HG03135 (cell line): ENCODE measurements at regions not wholly inside any gene's neighbourhood (a gene's known extent, or its start where the extent isn't known, plus 50 kb on each side); places are given as distances from the start of the nearest gene placed in this dataset.

Experiments used
- ATAC-seq: cut with Tn5 transposase; IDR thresholded peaks from one replicate; pipeline ENCODE4 v1.9.1; 2021; ENCODE audit warnings: mild to moderate bottlenecking, moderate library complexity; ENCODE audit not compliant: unreplicated experiment

DNA sequence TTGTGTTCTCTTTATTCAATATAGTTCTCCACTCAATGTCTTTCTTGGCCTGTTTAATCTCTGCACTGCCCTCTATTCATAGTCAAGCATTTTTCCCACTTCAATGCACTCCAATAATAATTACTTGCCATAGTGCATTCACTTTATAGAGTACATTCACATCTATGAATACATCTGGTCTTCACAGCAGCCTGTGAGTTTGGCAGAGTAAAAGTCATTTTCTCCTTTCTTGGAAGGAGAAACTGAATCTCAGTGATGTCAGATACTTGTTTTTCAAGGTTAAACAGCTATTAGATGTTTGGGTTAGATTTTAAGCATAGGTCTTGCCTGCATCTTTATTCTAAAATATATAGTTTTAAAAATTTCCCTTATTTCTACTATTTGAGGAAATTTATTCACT lies 373.2 kb downstream of the TRIB2 start:
- ATAC-seq: no peak

- ATAC-seq: no peak
These were observed 374.7 kb downstream of the TRIB2 start for GRCh38 chr2:13091455-13091854.

DNA sequence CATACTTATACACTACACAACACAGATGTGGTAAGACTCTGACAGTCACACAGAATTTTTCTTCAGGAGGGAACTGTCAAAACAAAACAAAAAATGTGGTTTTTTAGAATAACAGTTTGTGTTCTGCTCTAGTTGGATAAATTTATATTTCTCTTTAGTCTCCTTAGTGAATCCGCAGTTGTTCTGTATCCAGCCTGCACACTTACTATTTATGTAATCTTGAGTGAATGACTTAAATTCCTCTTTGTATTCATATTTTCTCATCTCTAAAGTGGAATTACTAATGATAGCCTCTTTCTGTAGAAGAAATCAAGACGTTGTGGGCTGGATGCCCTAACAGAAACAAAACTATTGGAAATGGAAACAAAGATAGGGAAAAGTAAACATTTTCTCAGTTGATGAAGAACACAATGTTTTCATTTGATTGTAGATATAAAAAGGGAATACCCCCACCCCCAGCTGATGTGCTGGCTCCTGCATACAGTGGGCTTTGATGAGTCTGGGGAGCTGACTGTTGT lies 375.2 kb downstream of the TRIB2 start:
- ATAC-seq: no peak

- ATAC-seq: no peak
These were observed 376.8 kb downstream of the TRIB2 start for GRCh38 chr2:13093416-13093991.

GRCh38 chr2:13102397-13103063 lies 385.8 kb downstream of the TRIB2 start:
- ATAC-seq: no peak

GRCh38 chr2:13103151-13103550 lies 386.4 kb downstream of the TRIB2 start:
- no peak for ATAC-seq

DNA sequence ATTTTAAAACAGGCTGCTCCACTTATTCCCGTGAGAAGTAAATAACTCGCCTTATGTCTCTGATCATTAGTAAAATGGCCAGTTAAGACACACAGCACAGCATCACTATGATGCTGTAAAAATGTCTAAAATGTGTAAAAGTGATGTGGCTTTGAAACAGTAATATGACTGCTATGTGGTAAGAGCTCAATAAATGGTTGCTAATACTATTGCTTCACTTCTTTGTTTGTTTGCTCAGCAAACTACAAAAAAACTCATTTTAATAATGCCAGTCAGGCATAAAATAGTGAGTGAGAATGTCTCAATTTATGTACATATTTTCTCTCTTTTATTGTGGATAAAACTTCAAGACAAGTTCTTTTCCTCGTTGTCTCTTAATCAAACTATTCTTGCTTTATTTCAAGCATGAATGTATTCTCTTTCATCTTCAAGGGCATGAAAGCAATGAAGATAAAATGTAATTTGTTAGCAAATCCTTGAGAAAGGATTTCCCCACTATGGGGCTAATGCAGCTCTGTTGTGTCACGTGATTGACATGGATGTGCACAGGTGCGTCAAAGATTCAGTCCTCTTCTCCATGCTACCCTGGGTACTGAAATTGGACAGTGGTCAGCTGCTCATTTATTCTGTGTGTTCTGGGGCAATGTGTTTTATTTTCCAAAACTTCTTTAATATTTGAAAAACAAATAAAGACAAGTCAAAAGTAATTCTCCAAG lies 387.2 kb downstream of the TRIB2 start:
- no peak for ATAC-seq

DNA sequence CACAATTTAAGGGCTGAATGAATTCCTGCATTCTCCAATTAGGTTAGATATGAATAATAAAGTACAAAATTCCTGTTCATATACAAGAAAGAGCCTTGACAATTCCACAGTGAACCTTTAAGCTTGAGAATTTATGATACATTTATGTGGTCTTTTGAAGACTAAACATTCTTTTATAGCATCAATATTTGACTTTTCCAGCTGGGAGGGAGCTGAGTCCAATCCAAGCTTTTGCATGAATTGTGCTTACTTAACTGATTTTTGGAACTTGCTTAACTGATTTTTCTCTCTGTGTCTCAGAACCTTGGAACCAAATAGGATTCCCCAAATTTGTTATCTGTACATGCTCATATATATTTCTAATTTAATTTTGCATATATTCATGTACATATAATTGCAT lies 388.0 kb downstream of the TRIB2 start:
- no peak for ATAC-seq

DNA sequence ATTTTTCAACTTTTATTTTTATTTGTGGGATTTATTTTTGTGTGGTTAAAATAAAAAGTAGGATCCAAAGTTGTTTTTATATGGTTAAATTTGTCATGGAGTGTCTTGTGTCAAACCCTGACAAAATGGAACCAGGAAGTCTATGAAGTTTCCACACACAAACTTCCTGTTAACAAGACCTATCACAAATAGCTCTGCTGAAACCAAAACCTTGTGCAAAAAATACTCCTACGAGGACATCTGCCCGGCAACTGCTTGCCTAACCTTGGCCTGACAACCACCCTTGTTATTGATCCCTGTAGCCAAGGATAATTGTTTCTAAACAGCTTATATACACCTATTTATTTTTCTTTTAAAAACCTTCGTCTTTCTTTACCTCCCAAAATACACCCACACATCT lies 389.6 kb downstream of the TRIB2 start:
- no peak for ATAC-seq

GRCh38 chr2:13109516-13109915 lies 392.8 kb downstream of the TRIB2 start:
- ATAC-seq: no peak

DNA sequence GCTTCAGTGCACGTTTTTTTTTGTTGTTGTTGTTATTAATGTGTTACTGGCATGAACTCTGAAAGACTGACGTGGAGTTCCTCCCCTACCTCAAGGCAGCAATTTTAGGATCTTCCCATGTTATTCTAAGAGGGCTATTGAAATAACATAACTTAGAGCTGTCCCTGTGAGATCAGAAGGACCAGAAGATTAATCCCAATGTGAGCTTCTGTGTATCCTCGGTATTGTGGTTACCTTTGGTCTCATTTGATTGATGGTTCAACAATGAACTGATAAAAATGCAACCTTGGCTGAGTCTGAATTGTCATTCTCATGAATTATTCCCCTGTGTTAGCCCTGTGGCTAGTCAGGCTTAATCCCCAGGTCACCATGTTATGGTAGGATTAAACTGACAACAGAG lies 394.1 kb downstream of the TRIB2 start:
- ATAC-seq: no peak

GRCh38 chr2:13113002-13113401 lies 396.3 kb downstream of the TRIB2 start:
- no peak for ATAC-seq

DNA sequence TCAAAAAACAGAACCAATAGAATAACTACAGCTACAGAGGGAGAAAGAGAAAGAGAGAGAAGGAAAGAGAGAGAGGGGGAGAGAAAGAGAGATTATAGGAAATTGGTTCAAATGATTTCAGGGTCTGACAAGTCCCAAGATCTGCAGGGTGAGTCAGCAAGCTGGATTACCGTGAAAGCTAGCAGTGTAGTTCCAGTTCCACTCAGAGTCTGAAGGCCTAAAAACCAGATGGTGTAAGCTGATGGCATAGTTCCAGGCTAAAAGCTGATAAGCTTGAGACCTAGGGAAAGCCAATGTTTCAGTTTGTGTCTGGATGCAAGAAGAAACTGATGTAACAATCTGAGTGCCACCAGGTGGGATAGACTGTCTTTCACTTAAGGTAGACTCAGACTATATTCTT lies 397.7 kb downstream of the TRIB2 start:
- no peak for ATAC-seq

DNA sequence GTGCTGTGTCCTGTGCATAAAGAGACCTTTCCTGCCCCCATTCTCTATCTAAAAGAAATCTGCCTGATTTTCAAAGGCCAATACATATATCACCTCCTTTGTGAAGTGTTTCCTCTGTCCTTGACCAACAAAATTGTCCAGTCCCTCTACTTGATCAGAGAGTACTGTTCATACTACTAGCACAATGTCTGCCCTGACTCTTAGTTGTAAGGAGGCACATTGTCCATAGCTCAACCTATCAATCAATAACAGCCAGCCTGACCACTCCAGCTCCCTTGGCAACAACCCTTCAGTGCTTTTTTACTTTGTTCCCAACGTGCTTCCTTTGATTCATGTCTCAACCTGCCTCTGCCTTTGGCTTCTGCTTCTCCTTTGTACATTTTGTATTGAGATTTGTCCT lies 398.9 kb downstream of the TRIB2 start:
- ATAC-seq: no peak

DNA sequence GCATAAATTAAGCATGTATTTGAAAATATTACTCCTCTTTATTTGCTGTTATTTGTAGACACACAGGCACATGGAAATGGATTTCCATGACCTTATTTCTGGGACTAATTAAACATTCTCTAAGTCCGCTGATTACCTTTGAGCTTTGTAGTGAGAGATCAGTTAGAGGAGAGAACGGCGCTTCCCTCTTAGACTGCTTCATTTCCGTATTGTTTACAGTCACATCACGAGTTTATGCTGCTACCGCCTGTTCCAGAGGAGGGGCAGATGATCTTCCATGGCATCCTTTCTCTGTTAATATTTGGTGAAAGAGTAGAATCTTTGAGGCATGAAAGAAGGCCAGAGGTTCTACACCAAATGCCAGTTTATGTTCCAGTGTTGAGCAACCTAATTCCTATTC lies 404.4 kb downstream of the TRIB2 start:
- ATAC-seq: no peak

- no peak for ATAC-seq
These were observed 411.4 kb downstream of the TRIB2 start for GRCh38 chr2:13128139-13128538.

DNA sequence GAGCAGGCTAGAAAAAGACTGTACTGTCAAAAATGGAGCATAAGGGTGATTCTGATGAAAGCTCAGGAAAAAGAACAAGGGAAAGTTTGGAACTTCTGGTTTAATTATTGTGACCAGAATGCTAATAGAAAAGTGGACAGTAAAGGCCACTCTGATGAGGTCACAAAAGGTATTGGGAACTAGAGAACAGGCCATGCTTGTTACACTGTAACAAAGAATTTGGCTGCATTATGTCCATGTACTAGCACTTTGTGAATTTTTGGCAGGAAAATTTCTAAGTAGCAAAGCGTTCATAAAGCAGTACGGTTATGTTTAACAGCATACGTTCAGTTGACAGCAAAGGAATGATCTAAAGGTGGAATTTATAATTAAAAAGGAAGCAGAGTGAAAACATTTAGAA lies 418.6 kb downstream of the TRIB2 start:
- no peak for ATAC-seq

DNA sequence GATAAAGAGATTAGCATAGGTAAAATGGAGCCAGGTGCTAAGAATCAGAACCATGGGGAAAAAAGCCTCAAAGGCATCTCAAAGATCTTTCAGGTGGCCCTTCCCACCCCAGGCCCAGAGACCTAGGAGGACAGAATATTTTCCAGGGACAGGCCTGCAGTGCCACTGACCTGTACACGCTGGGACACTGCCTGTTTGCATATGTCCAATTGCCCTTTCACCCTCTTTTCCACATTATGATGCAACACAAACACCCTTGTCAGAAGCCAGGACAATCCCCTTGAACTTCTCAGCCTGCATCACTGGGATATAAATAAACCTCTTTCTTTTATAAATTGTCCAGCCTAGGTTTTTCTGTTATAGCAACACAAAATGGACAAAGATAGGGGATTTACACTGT lies 419.1 kb downstream of the TRIB2 start:
- ATAC-seq: no peak

DNA sequence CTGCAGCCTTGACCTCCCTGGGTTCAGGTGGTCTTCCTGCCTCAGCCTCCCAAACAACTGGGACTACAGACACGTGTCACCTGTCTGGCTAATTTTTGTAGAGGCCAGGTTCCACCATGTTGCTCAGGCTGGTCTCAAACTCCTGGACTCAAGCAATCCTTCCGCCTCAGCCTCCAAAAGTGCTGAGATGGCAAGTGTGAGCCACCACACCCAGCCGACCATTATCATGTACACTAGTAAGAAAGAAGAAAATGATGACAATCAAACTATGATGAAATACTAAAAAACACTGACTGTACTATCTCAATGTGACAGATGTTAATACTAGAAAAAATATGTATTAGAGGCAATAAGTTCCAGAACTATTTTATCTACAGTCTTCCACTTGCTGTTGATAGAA lies 420.9 kb downstream of the TRIB2 start:
- no peak for ATAC-seq

GRCh38 chr2:13141315-13141714 lies 424.6 kb downstream of the TRIB2 start:
- ATAC-seq: no peak

GRCh38 chr2:13143451-13143850 lies 426.7 kb downstream of the TRIB2 start:
- ATAC-seq: no peak

DNA sequence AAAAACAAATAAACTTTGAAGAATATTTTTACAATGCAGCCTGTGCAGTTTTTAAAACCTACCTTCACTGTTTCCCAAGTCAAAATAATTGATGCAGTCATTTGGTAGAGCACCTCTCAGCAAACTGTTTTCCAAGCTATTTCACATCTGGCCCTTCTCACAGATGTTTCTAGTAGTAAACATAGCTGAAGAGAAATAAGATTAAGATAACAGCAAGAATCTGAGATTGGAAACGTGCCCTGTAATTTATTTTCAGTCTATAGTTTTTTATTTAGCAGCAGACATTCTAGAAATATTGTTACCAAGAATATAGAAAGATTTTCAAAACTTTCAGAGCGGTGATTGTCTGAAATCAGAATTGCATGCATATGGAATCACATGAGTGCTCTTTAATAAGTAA lies 440.2 kb downstream of the TRIB2 start:
- ATAC-seq: no peak
